Endothelial cell of umbilical vein (primary cell): ENCODE measurements at regions not wholly inside any gene's neighbourhood (a gene's known extent, or its start where the extent isn't known, plus 50 kb on each side); places are given as distances from the start of the nearest gene placed in this dataset.
"Not testable (repeated sequence)": the region's sequence is repeated elsewhere in the genome, so short reads cannot be mapped to it uniquely, and the experiment has no call there.

Source experiments
- BruUV-seq: library from RNA; stranded (reverse); fragments of 400-500 nt; replicated peaks from 2 replicates; lab custom pipeline; 2021; lab: Mats Ljungman, UMichigan
- CTCF ChIA-PET: fragments of 300-600, 350-600 bp; sonication (Branson Sonifier 250); formaldehyde crosslinking; loops from one replicate; lab custom pipeline; 2021; ENCODE audit warnings: antibody characterized with exemption, inconsistent platforms; lab: Charles Lee
- POLR2A ChIA-PET: fragments of 300-600, 350-600 bp; sonication (Branson Sonifier 250); formaldehyde crosslinking; loops from one replicate; lab custom pipeline; 2021; ENCODE audit warnings: antibody characterized with exemption, inconsistent platforms; lab: Charles Lee
- DNase-seq: peaks from one replicate; pipeline ENCODE4 v3.0.0-alpha.2; 2011; ENCODE audit warnings: low read depth, low spot score
- FAIRE-seq: peaks from 2 replicates; lab custom pipeline; 2011; peaks lifted over from hg19 to GRCh38; lab: Jason Lieb, UNC
- H2AFZ ChIP-seq: 2 replicates; pipeline ENCODE4 v1.6.0; 2012; ENCODE audit warnings: low read depth, low read length, control low read depth, inconsistent platforms
- H3K27ac ChIP-seq: 2 replicates; pipeline ENCODE4 v1.5.1; 2011; ENCODE audit warnings: low read depth, mild to moderate bottlenecking, control low read depth, low read length, moderate library complexity; ENCODE audit not compliant: insufficient read depth
- H3K27me3 ChIP-seq, 2 experiments: 2 replicates each; pipeline versions ENCODE4 v1.6.0 to v1.6.1; 2011; ENCODE audit warnings: low read length in 2 of 2, mixed read lengths in 1 of 2; ENCODE audit not compliant: control insufficient read depth in 2 of 2, insufficient read depth in 2 of 2
- H3K36me3 ChIP-seq, 2 experiments: 2 replicates in 1 of 2; 3 replicates in 1 of 2; pipeline ENCODE4 v1.5.1; 2011; ENCODE audit warnings: low read length in 2 of 2, mild to moderate bottlenecking in 1 of 2, moderate library complexity in 1 of 2; ENCODE audit not compliant: control insufficient read depth in 2 of 2, insufficient read depth in 2 of 2; ENCODE audit errors: extremely low read depth in 1 of 2
- H3K4me1 ChIP-seq: 3 replicates; pipeline ENCODE4 v1.5.1; 2011; ENCODE audit warnings: mild to moderate bottlenecking, low read length; ENCODE audit not compliant: control insufficient read depth, insufficient read depth; ENCODE audit errors: extremely low read depth
- H3K4me2 ChIP-seq: 2 replicates; pipeline ENCODE4 v1.6.1; 2011; ENCODE audit warnings: low read length, control low read depth, mixed read lengths; ENCODE audit not compliant: insufficient read depth
- H3K4me3 ChIP-seq, 3 experiments: fragments of 200-600 bp in 1 of 3; sonication (generic), shearing (Covaris generic) in 1 of 3; replicated peaks in 1 of 3; 2 replicates each; pipeline ENCODE4 v1.5.1; 2011 to 2016; ENCODE audit warnings: control low read depth in 3 of 3, low read length in 3 of 3, mild to moderate bottlenecking in 2 of 3, inconsistent platforms in 1 of 3, low read depth in 1 of 3, moderate library complexity in 1 of 3; ENCODE audit not compliant: insufficient read depth in 1 of 3
- H3K79me2 ChIP-seq: 2 replicates; pipeline ENCODE4 v1.6.0; 2012; ENCODE audit warnings: low read length, inconsistent platforms; ENCODE audit not compliant: control insufficient read depth, insufficient read depth
- H3K9ac ChIP-seq: replicated peaks from 2 replicates; pipeline ENCODE3; 2011; ENCODE audit warnings: low read length, control low read depth; ENCODE audit not compliant: insufficient read depth; ENCODE audit errors: extremely low read depth
- H3K9me1 ChIP-seq: replicated peaks from 3 replicates; pipeline ENCODE4 v1.6.0; 2011; ENCODE audit warnings: mild to moderate bottlenecking, low read length; ENCODE audit not compliant: control insufficient read depth, insufficient read depth; ENCODE audit errors: extremely low read depth
- H3K9me3 ChIP-seq: replicated peaks from 2 replicates; pipeline ENCODE4 v1.5.1; 2012; ENCODE audit warnings: low read length, inconsistent platforms; ENCODE audit not compliant: control insufficient read depth, insufficient read depth
- H4K20me1 ChIP-seq: replicated peaks from 2 replicates; pipeline ENCODE3; 2011; ENCODE audit warnings: mild to moderate bottlenecking, low read length; ENCODE audit not compliant: control insufficient read depth, insufficient read depth; ENCODE audit errors: extremely low read depth
- CTCF ChIP-seq, 2 donors: IDR thresholded peaks; 1 replicate in 1 of 2; 2 replicates in 1 of 2; pipeline ENCODE4 v1.5.1; 2011; ENCODE audit warnings: low read length in 2 of 2, mild to moderate bottlenecking in 2 of 2, moderate library complexity in 2 of 2, control low read depth in 1 of 2, inconsistent platforms in 1 of 2, low read depth in 1 of 2; ENCODE audit not compliant: insufficient read depth in 1 of 2; ENCODE audit errors: extremely low read depth in 1 of 2
- EZH2 ChIP-seq: IDR thresholded peaks from 2 replicates; pipeline ENCODE4 v1.6.1; 2012; ENCODE audit warnings: borderline replicate concordance, low read depth, mild to moderate bottlenecking, moderate library complexity, low read length, inconsistent platforms; ENCODE audit not compliant: severe bottlenecking
- FOS ChIP-seq: IDR thresholded peaks from 2 replicates; pipeline ENCODE4 v1.6.1; 2011; ENCODE audit warnings: mild to moderate bottlenecking, low read length, moderate library complexity, borderline replicate concordance; ENCODE audit not compliant: insufficient read depth
- GATA2 ChIP-seq: IDR thresholded peaks from 2 replicates; pipeline ENCODE4 v1.7.0; 2011; ENCODE audit warnings: low read depth, mild to moderate bottlenecking, moderate library complexity, mixed read lengths, low read length; ENCODE audit not compliant: insufficient read length, insufficient read depth
- JUN ChIP-seq: IDR thresholded peaks from 2 replicates; pipeline ENCODE4 v1.6.1; 2011; ENCODE audit warnings: borderline replicate concordance, low read depth; ENCODE audit not compliant: insufficient read length, insufficient read depth
- MAX ChIP-seq: IDR thresholded peaks from 2 replicates; pipeline ENCODE4 v1.6.1; 2011; ENCODE audit not compliant: insufficient read depth, insufficient read length
- MYC ChIP-seq: IDR thresholded peaks from one replicate; pipeline ENCODE4 v1.6.1; 2011; ENCODE audit warnings: mild to moderate bottlenecking, low read depth, low read length
- POLR2A ChIP-seq: IDR thresholded peaks from 2 replicates; pipeline ENCODE4 v1.6.1; 2012; ENCODE audit warnings: low read depth, mild to moderate bottlenecking, control low read depth, low read length
- POLR2AphosphoS5 ChIP-seq: IDR thresholded peaks from 2 replicates; pipeline ENCODE4 v1.6.1; 2012; ENCODE audit warnings: low read depth, mild to moderate bottlenecking, control low read depth, low read length, moderate library complexity; ENCODE audit not compliant: insufficient read depth
- dilution Hi-C: fragments of 300-500 bp; cut with MboI; formaldehyde crosslinking; loops from one replicate; pipeline ENCODE4 v1.15.0; 2019; ENCODE audit warnings: low sequenced_read_pairs; ENCODE audit not compliant: extremely low pct_ligation_motif_present
- intact Hi-C: fragments of 100-400 bp; cut with micrococcal nuclease; formaldehyde crosslinking; loops from one replicate; pipeline ENCODE4 v1.10.0; 2022

- dilution Hi-C loops, result no loop called here
- Histone ChIP-seq H3K9ac (no peak overlapping the region), H4K20me1 (no peaks in the 10 kb centered on the region), H3K27ac (no peak overlapping the region), H3K36me3 (no peaks in the 10 kb centered on the region), H3K79me2 (no peaks in the 10 kb centered on the region), H2AFZ (no peak overlapping the region), H3K9me3 (peaks cover 1% of the 10 kb centered on the region), H3K4me1 (peaks cover 2% of the 10 kb centered on the region), H3K27me3 (peaks cover 0 to 2% of the 10 kb centered on the region in 2 experiments), H3K4me3 (no peak overlapping the region), H3K9me1 (no peaks in the 10 kb centered on the region), H3K4me2 (no peak overlapping the region)
- POLR2A ChIA-PET, result no interaction called here
- DNase-seq (no peak), FAIRE-seq (no peak)
- CTCF ChIA-PET, result no interaction called here
- TF ChIP-seq EZH2, result no peak
- TF ChIP-seq JUN, result no peak
- no peak for TF ChIP-seq POLR2A
- no peak for TF ChIP-seq MAX
- no peak for TF ChIP-seq MYC
- no peak for TF ChIP-seq FOS
- no peak for TF ChIP-seq GATA2
- no peak for TF ChIP-seq CTCF (IDR thresholded peaks at IDR 0.05; ENCODE audit: extremely low read depth in 1 of 2, insufficient read depth in 1 of 2, low read depth in 1 of 2, low read length in 2 of 2)
- TF ChIP-seq POLR2AphosphoS5, result no peak
- no TSS peak for BruUV-seq
- intact Hi-C loops, result no loop called here
Observed at GRCh38 chr2:234699456-234699855, 202.6 kb upstream of the ARL4C start.

- H3K27ac ChIP-seq, H3K9ac ChIP-seq, H3K9me1 ChIP-seq, intact Hi-C loops, BruUV-seq, H2AFZ ChIP-seq, CTCF ChIA-PET, H3K4me2 ChIP-seq, H3K36me3 ChIP-seq, H3K27me3 ChIP-seq, H4K20me1 ChIP-seq, DNase-seq, H3K4me3 ChIP-seq, H3K79me2 ChIP-seq, dilution Hi-C loops, H3K9me3 ChIP-seq, FAIRE-seq, POLR2A ChIA-PET: not testable (repeated sequence)
- peaks cover 10% of the 10 kb centered on the region for H3K4me1 ChIP-seq
Observed at GRCh38 chr2:234697300-234697876, 200.5 kb upstream of the ARL4C start.
